Stomach (tissue), 4 donors: ENCODE measurements at regions not wholly inside any gene's neighbourhood (a gene's known extent, or its start where the extent isn't known, plus 50 kb on each side); places are given as distances from the start of the nearest gene placed in this dataset.

Experiments used
- CTCF ChIP-seq, 7 experiments: fragments of 450-650 bp in 4 of 7; fragments of 200-600 bp in 3 of 7; sonication (generic) in 3 of 7; IDR thresholded peaks; one replicate each; pipeline ENCODE4 v1.5.1; 2016 to 2019; ENCODE audit warnings: antibody characterized with exemption in 7 of 7, control low read depth in 2 of 7, mild to moderate bottlenecking in 1 of 7
- POLR2AphosphoS5 ChIP-seq, 3 donors: sonication (generic); formaldehyde crosslinking; IDR thresholded peaks; one replicate each; pipeline ENCODE4 v1.6.1; 2016; ENCODE audit warnings: antibody characterized with exemption in 3 of 3

GRCh38 chr6:8574311-8574710 is 139.0 kb upstream of the SLC35B3 start:
- TF ChIP-seq CTCF (IDR thresholded peaks at IDR 0.05) (no peak), POLR2AphosphoS5 (IDR thresholded peaks at IDR 0.05) (no peak)
